ENCODE measurements at regions not wholly inside any gene's neighbourhood (a gene's known extent, or its start where the extent isn't known, plus 50 kb on each side); places are given as distances from the start of the nearest gene placed in this dataset.

DNA sequence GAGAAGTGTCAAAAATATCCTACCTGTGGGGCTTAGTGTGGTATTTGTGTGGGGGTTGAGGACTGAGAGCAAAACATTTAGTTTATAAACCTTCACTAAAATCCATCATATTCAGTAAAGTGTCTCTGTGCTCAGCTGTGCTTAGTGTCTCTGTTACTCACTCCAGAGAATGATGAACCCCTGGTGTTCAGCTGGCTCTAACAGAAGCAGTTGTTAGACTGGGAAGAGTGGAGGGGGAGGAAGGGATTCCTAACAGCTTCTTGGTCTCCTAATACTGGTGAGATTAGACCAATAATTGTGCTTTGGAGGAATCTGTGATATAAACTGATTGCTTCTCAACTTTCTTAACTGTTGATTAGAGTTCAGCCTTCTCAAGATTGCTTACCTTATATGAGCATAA lies 1123.5 kb downstream of the ROBO2 start:
- Mint-ChIP-seq H3K36me3 (ENCODE audit: low read depth) (no peaks in the 10 kb centered on the region), H3K27me3 (ENCODE audit: low read depth) (peaks cover 3% of the 10 kb centered on the region), H3K9me3 (ENCODE audit: low read depth) (no peaks in the 10 kb centered on the region), H3K4me3 (ENCODE audit: unreplicated experiment) (no peak overlapping the region), H3K4me1 (ENCODE audit: low read depth) (no peaks in the 10 kb centered on the region), H3K27ac (ENCODE audit: unreplicated experiment) (no peak overlapping the region)
- TF ChIP-seq, protein P1, sequence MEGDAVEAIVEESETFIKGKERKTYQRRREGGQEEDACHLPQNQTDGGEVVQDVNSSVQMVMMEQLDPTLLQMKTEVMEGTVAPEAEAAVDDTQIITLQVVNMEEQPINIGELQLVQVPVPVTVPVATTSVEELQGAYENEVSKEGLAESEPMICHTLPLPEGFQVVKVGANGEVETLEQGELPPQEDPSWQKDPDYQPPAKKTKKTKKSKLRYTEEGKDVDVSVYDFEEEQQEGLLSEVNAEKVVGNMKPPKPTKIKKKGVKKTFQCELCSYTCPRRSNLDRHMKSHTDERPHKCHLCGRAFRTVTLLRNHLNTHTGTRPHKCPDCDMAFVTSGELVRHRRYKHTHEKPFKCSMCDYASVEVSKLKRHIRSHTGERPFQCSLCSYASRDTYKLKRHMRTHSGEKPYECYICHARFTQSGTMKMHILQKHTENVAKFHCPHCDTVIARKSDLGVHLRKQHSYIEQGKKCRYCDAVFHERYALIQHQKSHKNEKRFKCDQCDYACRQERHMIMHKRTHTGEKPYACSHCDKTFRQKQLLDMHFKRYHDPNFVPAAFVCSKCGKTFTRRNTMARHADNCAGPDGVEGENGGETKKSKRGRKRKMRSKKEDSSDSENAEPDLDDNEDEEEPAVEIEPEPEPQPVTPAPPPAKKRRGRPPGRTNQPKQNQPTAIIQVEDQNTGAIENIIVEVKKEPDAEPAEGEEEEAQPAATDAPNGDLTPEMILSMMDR (IDR thresholded peaks at IDR 0.05) = no peak
- DNase-seq (ENCODE audit: low spot score) = no peak

DNA sequence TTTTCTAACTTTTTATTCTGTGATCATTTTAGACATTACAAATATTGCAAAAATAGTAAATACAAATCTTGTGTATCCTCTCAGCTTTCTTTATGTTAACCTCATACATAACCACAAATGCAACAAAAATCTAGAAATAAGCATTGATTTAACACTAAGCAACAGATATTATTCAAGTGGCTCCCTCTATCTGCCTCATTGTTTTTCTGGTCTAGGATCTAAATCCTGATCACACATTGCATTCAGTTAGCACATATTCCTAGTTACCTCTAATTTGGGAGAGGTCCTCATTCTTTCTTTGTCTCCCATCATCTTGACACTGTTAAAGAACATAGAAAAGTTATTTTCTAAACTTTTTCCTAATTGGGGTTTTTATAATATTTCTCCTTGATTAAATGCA lies 1126.0 kb downstream of the ROBO2 start:
- Mint-ChIP-seq H3K36me3 (ENCODE audit: low read depth) (no peaks in the 10 kb centered on the region), H3K9me3 (ENCODE audit: low read depth) (no peaks in the 10 kb centered on the region), H3K4me1 (ENCODE audit: low read depth) (no peaks in the 10 kb centered on the region), H3K27me3 (ENCODE audit: low read depth) (peaks cover 3% of the 10 kb centered on the region), H3K27ac (ENCODE audit: unreplicated experiment) (no peak overlapping the region), H3K4me3 (ENCODE audit: unreplicated experiment) (no peak overlapping the region)
- DNase-seq (ENCODE audit: low spot score) = no peak
- TF ChIP-seq, protein P1 (IDR thresholded peaks at IDR 0.05) = peak; percentile 77

DNA sequence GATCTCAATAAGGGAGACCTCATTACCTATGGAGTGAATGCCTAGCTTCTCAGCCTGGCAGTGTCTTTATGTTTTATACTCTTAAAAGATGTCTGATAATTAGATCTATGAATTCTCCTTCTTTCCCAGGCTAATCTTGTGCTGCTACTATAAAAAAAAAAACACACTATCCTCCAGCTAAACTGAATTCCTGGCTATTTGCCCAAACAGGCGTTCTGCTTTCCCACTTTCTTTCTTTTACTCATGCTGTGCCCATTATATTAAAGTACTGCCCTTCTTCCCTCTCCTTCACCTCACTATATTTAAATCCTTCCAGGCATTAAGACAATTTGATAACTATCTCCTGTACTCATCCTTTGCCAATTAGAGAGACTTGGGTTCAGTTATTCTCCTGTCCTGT lies 1134.9 kb downstream of the ROBO2 start:
- Mint-ChIP-seq H3K9me3 (ENCODE audit: low read depth) (no peaks in the 10 kb centered on the region), H3K27ac (ENCODE audit: unreplicated experiment) (no peak overlapping the region), H3K27me3 (ENCODE audit: low read depth) (no peaks in the 10 kb centered on the region), H3K36me3 (ENCODE audit: low read depth) (no peaks in the 10 kb centered on the region), H3K4me3 (ENCODE audit: unreplicated experiment) (no peak overlapping the region), H3K4me1 (ENCODE audit: low read depth) (no peaks in the 10 kb centered on the region)
- TF ChIP-seq, protein P1 (IDR thresholded peaks at IDR 0.05) = no peak
- DNase-seq (ENCODE audit: low spot score) = no peak

DNA sequence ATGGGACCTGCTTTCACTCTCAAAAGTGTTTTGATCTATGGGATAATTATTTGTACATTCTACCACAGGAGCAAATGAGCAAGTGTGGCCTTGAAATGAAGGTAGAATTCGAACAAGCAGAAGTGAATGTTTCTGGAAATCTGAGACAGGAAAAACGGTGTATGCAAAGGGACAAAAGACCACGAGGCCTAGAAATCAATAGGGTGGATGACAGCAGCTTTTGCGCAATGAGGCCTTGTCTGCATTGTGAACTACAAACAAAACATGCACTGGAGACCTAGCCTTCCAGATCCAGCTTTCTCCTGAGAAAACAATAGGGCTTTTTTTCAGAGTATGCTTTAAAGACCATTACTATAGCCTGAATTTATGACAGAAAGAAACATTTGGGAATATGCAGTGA lies 1137.0 kb downstream of the ROBO2 start:
- DNase-seq (ENCODE audit: low spot score) = no peak
- Mint-ChIP-seq H3K9me3 (ENCODE audit: low read depth) (no peaks in the 10 kb centered on the region), H3K4me3 (ENCODE audit: unreplicated experiment) (no peak overlapping the region), H3K4me1 (ENCODE audit: low read depth) (no peaks in the 10 kb centered on the region), H3K36me3 (ENCODE audit: low read depth) (no peaks in the 10 kb centered on the region), H3K27me3 (ENCODE audit: low read depth) (no peaks in the 10 kb centered on the region), H3K27ac (ENCODE audit: unreplicated experiment) (no peak overlapping the region)
- TF ChIP-seq, protein P1 (IDR thresholded peaks at IDR 0.05) = no peak

DNA sequence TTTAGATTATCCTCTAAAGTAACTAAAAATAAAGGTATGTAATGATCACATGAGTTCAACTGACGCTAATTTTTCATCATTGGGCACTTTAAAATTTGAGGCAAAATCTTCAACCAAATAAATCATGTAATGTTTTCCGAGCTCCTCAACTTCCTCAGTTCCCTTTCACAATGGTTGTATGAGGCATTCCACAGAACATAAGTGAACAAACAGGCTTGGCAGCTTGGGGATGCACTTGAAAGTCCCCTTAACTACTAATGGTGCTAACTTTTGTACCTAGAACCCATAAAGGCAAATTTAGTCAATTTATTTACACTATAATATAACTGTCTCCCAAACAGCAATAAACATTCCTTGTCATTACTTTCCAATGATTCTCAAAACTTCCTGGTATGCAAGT lies 1137.9 kb downstream of the ROBO2 start:
- Mint-ChIP-seq H3K4me3 (ENCODE audit: unreplicated experiment) (no peak overlapping the region), H3K36me3 (ENCODE audit: low read depth) (no peaks in the 10 kb centered on the region), H3K27me3 (ENCODE audit: low read depth) (no peaks in the 10 kb centered on the region), H3K9me3 (ENCODE audit: low read depth) (no peaks in the 10 kb centered on the region), H3K27ac (ENCODE audit: unreplicated experiment) (no peak overlapping the region), H3K4me1 (ENCODE audit: low read depth) (no peaks in the 10 kb centered on the region)
- no peak for DNase-seq (ENCODE audit: low spot score)
- TF ChIP-seq, protein P1 (IDR thresholded peaks at IDR 0.05) = no peak
